OCI-LY7 (cell line): ENCODE measurements at regions not wholly inside any gene's neighbourhood (a gene's known extent, or its start where the extent isn't known, plus 50 kb on each side); places are given as distances from the start of the nearest gene placed in this dataset.

Experiments used
- BruUV-seq: library from RNA; stranded (reverse); fragments of 400-500 nt; replicated peaks from 2 replicates; lab custom pipeline; 2021; lab: Mats Ljungman, UMichigan
- CTCF ChIA-PET: fragments of 300-600 bp; sonication (Branson Sonifier 250); formaldehyde crosslinking; loops from one replicate; lab custom pipeline; 2022; ENCODE audit warnings: antibody characterized with exemption; ENCODE audit not compliant: unreplicated experiment; lab: Charles Lee
- POLR2A ChIA-PET: fragments of 300-600 bp; sonication (Branson Sonifier 250); formaldehyde crosslinking; loops from one replicate; lab custom pipeline; 2022; ENCODE audit warnings: antibody characterized with exemption; lab: Charles Lee
- DNase-seq: peaks from one replicate; pipeline ENCODE4 v3.0.0-alpha.2; 2015; ENCODE audit warnings: low spot score
- H2AFZ ChIP-seq: fragments of 200-600 bp; sonication (generic), shearing (Covaris generic); 2 replicates; pipeline ENCODE4 v1.6.1; 2014; ENCODE audit warnings: mild to moderate bottlenecking, antibody characterized with exemption, low read length, moderate library complexity
- H3K27ac ChIP-seq: fragments of 200-600 bp; sonication (generic); 2 replicates; pipeline ENCODE4 v1.5.1; 2014; ENCODE audit warnings: mixed run types, low read depth, mild to moderate bottlenecking, moderate library complexity, low read length, inconsistent platforms; ENCODE audit not compliant: poor library complexity, severe bottlenecking
- H3K36me3 ChIP-seq: fragments of 200-600 bp; sonication (generic); 2 replicates; pipeline ENCODE4 v1.6.1; 2014; ENCODE audit warnings: mild to moderate bottlenecking, antibody characterized with exemption, low read length, moderate library complexity, mixed read lengths; ENCODE audit not compliant: insufficient read depth
- H3K4me1 ChIP-seq: fragments of 200-600 bp; sonication (generic); 2 replicates; pipeline ENCODE4 v1.5.1; 2014; ENCODE audit warnings: mild to moderate bottlenecking, low read length; ENCODE audit not compliant: insufficient read depth, poor library complexity, severe bottlenecking
- H3K4me2 ChIP-seq: fragments of 200-600 bp; sonication (generic); 2 replicates; pipeline ENCODE4 v1.6.1; 2014; ENCODE audit warnings: mild to moderate bottlenecking, low read length
- H3K4me3 ChIP-seq: fragments of 200-600 bp; sonication (generic); 2 replicates; pipeline ENCODE4 v1.5.1; 2014; ENCODE audit warnings: mild to moderate bottlenecking, low read depth, low read length; ENCODE audit not compliant: poor library complexity, severe bottlenecking
- H3K79me2 ChIP-seq: fragments of 200-600 bp; sonication (generic); 2 replicates; pipeline ENCODE4 v1.6.1; 2016; ENCODE audit warnings: low read depth, mild to moderate bottlenecking, low read length, moderate library complexity, mixed read lengths; ENCODE audit not compliant: insufficient read depth
- H3K9me2 ChIP-seq: fragments of 200-600 bp; sonication (generic); 2 replicates; pipeline ENCODE4 v1.6.1; 2016; ENCODE audit warnings: mild to moderate bottlenecking, low read length, mixed read lengths; ENCODE audit not compliant: insufficient read depth
- H3K9me3 ChIP-seq: fragments of 200-600 bp; sonication (generic); 2 replicates; pipeline ENCODE4 v1.6.1; 2014; ENCODE audit warnings: mild to moderate bottlenecking, mixed run types, low read length, mixed read lengths
- H4K20me1 ChIP-seq: fragments of 200-600 bp; sonication (generic); 2 replicates; pipeline ENCODE4 v1.6.1; 2014; ENCODE audit warnings: mild to moderate bottlenecking, antibody characterized with exemption, low read length, moderate library complexity, mixed read lengths; ENCODE audit not compliant: insufficient read depth
- EZH2phosphoT487 ChIP-seq: fragments of 200-600 bp; sonication (generic); IDR thresholded peaks from 2 replicates; pipeline ENCODE4 v1.6.1; 2018; ENCODE audit warnings: low read depth, borderline replicate concordance, mild to moderate bottlenecking, mixed run types, antibody characterized with exemption, low read length, moderate library complexity, mixed read lengths
- intact Hi-C: fragments of 100-400 bp; cut with micrococcal nuclease; formaldehyde crosslinking; loops from one replicate; pipeline ENCODE4 v1.10.0; 2022; ENCODE audit not compliant: unreplicated experiment
- TF ChIP-seq, protein P1 (sequence below): fragments of 200-600 bp; sonication (generic); conservative IDR thresholded peaks from 2 replicates; pipeline ENCODE4 v1.5.1; 2014; ENCODE audit warnings: mild to moderate bottlenecking, antibody characterized with exemption, low read length, moderate library complexity, mixed read lengths

DNA sequence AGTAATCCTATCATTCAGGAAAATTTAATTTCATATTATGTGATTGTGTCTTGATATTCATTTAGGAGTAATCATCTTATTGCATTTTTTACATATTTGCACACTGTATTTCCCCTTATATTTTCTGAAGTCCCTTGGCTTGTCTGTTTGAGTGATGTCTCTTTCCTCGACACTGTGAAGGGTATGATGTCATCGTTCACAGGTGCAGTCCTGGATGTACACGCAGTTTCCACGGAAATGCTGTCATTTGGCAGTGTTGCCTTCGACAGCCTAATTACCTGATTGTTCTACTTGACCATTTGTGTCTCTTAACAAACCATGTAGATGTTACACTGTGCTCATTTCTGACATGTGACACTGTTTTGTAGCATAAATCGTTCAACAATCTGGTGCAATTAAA is 1277.0 kb downstream of the TMEM121 start:
- no peaks in the 10 kb centered on the region for H3K9me3 ChIP-seq
- no TSS peak for BruUV-seq
- H3K79me2 ChIP-seq = no peaks in the 10 kb centered on the region
- H3K4me1 ChIP-seq = no peaks in the 10 kb centered on the region
- no peaks in the 10 kb centered on the region for H3K36me3 ChIP-seq
- intact Hi-C loops = no loop called here
- TF ChIP-seq, protein P1, sequence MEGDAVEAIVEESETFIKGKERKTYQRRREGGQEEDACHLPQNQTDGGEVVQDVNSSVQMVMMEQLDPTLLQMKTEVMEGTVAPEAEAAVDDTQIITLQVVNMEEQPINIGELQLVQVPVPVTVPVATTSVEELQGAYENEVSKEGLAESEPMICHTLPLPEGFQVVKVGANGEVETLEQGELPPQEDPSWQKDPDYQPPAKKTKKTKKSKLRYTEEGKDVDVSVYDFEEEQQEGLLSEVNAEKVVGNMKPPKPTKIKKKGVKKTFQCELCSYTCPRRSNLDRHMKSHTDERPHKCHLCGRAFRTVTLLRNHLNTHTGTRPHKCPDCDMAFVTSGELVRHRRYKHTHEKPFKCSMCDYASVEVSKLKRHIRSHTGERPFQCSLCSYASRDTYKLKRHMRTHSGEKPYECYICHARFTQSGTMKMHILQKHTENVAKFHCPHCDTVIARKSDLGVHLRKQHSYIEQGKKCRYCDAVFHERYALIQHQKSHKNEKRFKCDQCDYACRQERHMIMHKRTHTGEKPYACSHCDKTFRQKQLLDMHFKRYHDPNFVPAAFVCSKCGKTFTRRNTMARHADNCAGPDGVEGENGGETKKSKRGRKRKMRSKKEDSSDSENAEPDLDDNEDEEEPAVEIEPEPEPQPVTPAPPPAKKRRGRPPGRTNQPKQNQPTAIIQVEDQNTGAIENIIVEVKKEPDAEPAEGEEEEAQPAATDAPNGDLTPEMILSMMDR = no peak
- no peak for TF ChIP-seq EZH2phosphoT487
- POLR2A ChIA-PET = no interaction called here
- CTCF ChIA-PET = interaction anchor here (1.1 kb wide), 1 partner anchor 69 kb away, joined by 4 read pairs; no protein-coding TSS in a partner anchor
- no peak overlapping the region for H2AFZ ChIP-seq
- DNase-seq = no peak
- no peak overlapping the region for H3K27ac ChIP-seq
- no peaks in the 10 kb centered on the region for H3K9me2 ChIP-seq
- H3K4me2 ChIP-seq = no peak overlapping the region
- H4K20me1 ChIP-seq = no peaks in the 10 kb centered on the region
- no peak overlapping the region for H3K4me3 ChIP-seq

DNA sequence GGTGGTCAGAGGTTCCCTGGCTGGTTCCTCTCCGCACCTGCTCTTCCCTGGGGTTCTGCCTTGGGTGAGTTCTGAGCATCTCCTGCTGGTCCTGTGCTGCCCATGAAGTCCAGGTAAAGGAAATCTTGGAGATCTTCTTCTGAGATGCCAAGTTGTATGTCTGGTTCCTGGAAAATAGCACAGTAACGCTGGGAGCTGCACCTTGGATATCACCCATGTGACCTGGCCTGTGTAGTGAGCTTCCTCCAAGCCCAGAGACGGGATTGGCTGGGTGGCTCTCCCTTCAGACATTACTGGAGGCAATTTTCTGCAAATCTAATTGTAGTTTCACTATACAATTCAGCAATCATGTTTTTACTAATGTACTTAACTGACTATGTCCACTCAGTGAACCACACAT is 1281.1 kb downstream of the TMEM121 start:
- Histone ChIP-seq H4K20me1 (no peaks in the 10 kb centered on the region), H3K36me3 (no peaks in the 10 kb centered on the region), H3K9me3 (no peaks in the 10 kb centered on the region), H3K79me2 (no peaks in the 10 kb centered on the region), H3K9me2 (no peaks in the 10 kb centered on the region), H3K4me2 (no peak overlapping the region), H3K27ac (no peak overlapping the region), H3K4me3 (no peak overlapping the region), H2AFZ (no peak overlapping the region), H3K4me1 (peaks cover 7% of the 10 kb centered on the region)
- CTCF ChIA-PET = no interaction called here
- intact Hi-C loops = no loop called here
- no peak for DNase-seq
- POLR2A ChIA-PET = interaction anchor here (1.3 kb wide), 1 partner anchor 13 kb away, joined by 4 read pairs; no protein-coding TSS in a partner anchor
- TF ChIP-seq EZH2phosphoT487 = no peak
- TF ChIP-seq, protein P1 = no peak
- BruUV-seq = no TSS peak

DNA sequence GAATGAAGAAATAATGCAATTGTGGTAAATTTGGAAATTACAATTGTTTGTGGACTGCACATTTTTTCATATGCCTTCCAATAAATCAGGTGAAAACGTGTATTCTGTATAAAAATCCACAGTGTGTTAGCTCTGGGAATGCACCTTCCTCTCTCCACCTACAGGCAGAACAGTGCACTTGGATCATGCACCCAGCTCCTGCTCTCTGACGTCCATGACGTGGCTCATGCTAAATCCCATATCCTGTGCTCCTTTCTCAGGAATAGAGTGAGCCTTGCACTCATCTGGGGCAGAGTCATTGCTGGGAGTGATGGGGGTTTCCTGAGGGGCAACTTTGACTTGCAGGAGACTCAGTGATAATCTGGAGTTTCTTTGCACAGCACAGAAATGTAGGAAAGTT is 1282.1 kb downstream of the TMEM121 start:
- ChIA-PET POLR2A (interaction anchor here (1.3 kb wide), 1 partner anchor 14 kb away, joined by 4 read pairs; no protein-coding TSS in a partner anchor), CTCF (interaction anchor here (0.6 kb wide), 1 partner anchor 61 kb away, joined by 3 read pairs; no protein-coding TSS in a partner anchor)
- Histone ChIP-seq H3K4me2 (no peak overlapping the region), H2AFZ (no peak overlapping the region), H3K4me3 (no peak overlapping the region), H3K9me2 (no peaks in the 10 kb centered on the region), H3K36me3 (no peaks in the 10 kb centered on the region), H3K4me1 (peaks cover 7% of the 10 kb centered on the region), H3K27ac (no peak overlapping the region), H3K9me3 (no peaks in the 10 kb centered on the region), H3K79me2 (no peaks in the 10 kb centered on the region), H4K20me1 (no peaks in the 10 kb centered on the region)
- BruUV-seq = no TSS peak
- intact Hi-C loops = no loop called here
- DNase-seq = no peak
- TF ChIP-seq, protein P1 = no peak
- TF ChIP-seq EZH2phosphoT487 = no peak
